ENCODE measurements at regions not wholly inside any gene's neighbourhood (a gene's known extent, or its start where the extent isn't known, plus 50 kb on each side); places are given as distances from the start of the nearest gene placed in this dataset.
"Not testable (repeated sequence)": the region's sequence is repeated elsewhere in the genome, so short reads cannot be mapped to it uniquely, and the experiment has no call there.

DNA sequence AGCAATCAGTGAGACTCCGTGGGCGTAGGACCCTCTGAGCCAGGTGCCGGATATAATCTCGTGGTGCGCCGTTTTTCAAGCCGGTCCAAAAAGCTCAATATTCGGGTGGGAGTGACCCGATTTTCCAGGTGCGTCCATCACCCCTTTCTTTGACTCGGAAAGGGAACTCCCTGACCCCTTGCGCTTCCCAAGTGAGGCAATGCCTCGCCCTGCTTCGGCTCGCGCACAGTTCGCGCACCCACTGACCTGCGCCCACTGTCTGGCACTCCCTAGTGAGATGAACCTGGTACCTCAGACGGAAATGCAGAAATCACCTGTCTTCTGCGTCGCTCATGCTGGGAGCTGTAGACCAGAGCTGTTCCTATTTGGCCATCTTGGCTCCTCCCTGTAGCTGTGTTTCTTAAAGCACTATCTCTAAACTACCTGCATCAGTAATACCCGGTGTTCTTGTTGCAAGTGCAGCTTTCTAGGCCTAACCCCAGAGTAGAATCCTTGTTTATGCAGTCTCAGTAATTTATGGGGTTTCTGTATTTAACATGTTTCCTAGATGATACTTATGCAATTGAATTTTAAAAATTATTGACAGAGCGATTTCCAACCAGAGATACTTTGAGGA, 447.5 kb upstream of the LRRC7 start:
- not testable (repeated sequence) for TF ChIP-seq ZNF121 (CRISPR knock-in tag; IDR thresholded peaks at IDR 0.05); CREB1 (CRISPR knock-in tag; IDR thresholded peaks at IDR 0.05); SP1 (CRISPR knock-in tag; conservative IDR thresholded peaks at IDR 0.05)
- TF ChIP-seq, protein P1, sequence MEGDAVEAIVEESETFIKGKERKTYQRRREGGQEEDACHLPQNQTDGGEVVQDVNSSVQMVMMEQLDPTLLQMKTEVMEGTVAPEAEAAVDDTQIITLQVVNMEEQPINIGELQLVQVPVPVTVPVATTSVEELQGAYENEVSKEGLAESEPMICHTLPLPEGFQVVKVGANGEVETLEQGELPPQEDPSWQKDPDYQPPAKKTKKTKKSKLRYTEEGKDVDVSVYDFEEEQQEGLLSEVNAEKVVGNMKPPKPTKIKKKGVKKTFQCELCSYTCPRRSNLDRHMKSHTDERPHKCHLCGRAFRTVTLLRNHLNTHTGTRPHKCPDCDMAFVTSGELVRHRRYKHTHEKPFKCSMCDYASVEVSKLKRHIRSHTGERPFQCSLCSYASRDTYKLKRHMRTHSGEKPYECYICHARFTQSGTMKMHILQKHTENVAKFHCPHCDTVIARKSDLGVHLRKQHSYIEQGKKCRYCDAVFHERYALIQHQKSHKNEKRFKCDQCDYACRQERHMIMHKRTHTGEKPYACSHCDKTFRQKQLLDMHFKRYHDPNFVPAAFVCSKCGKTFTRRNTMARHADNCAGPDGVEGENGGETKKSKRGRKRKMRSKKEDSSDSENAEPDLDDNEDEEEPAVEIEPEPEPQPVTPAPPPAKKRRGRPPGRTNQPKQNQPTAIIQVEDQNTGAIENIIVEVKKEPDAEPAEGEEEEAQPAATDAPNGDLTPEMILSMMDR (IDR thresholded peaks at IDR 0.05) = not testable (repeated sequence)
- TF ChIP-seq FOXP1 (CRISPR knock-in tag; IDR thresholded peaks at IDR 0.05; ENCODE audit: borderline replicate concordance) = 0 out of 2 replicates have a peak, but pooled peaks have one; percentile 32

Data from WTC11 (cell line).